Omental fat pad (tissue), 3 donors: ENCODE measurements at regions not wholly inside any gene's neighbourhood (a gene's known extent, or its start where the extent isn't known, plus 50 kb on each side); places are given as distances from the start of the nearest gene placed in this dataset.

ENCODE experiments used
- ATAC-seq: fragments of 150-250 bp; one replicate; pipeline ENCODE4 v1.9.1; 2016; ENCODE audit warnings: mild to moderate bottlenecking, moderate library complexity; ENCODE audit not compliant: low FRiP score
- DNase-seq: peaks from one replicate; pipeline ENCODE4 v3.0.0-alpha.2; 2019; ENCODE audit warnings: low spot score
- CTCF ChIP-seq, 3 donors: fragments of 450-650 bp; IDR thresholded peaks; one replicate each; pipeline ENCODE4 v1.5.1; 2016 to 2017; ENCODE audit warnings: antibody characterized with exemption in 3 of 3, mild to moderate bottlenecking in 3 of 3, moderate library complexity in 2 of 3

- no peak for TF ChIP-seq CTCF (IDR thresholded peaks at IDR 0.05)
- DNase-seq = no peak
- no peak for ATAC-seq
Observed at GRCh38 chr11:110955776-110956175, 243.5 kb upstream of the ARHGAP20 start.

- DNase-seq = no peak
- ATAC-seq = no peak
- no peak for TF ChIP-seq CTCF (IDR thresholded peaks at IDR 0.05)
Observed at GRCh38 chr11:110951950-110952503, 239.8 kb upstream of the ARHGAP20 start.

DNA sequence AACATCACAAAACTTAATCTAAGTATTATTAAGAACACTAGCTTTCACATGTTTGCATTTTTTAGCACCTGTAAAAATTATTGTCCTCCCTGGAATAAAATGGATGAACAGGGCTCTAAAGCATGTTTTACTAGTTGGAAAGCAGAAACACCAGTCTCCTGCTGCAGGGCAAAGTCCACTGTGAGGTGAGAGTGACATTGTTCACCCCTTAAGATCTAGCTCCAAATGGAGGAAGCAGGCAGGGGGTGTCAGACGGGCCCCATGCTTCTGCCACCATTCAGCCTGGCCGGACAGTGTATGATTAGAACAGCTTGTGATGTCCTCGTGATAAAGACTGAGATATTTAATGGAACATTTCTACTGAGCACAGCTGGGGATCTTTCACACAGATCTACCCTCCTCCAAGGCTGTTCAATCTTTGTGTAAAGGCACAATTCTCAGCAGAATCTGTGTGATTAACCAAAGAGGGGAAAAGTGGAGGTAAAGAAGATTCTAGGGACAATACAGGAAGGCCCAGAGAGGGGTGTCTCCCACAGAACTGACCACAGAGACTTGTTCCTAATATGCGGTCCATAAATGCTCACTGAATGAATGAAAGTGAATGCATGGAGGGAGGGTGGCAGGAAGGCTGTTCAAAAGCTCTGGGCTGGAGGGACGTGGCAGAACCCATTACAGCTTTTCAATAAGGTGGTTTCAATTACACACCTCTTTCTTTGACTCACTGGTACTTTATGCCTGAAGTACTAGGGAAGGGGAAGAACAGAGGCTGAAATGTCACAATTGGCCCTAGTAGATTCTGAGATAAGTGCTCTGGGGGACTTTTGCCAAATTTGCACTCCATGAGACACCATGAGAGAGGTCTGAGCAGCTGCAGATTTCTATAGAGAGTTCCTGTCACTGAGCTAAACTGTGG lies 239.1 kb upstream of the ARHGAP20 start:
- TF ChIP-seq CTCF (IDR thresholded peaks at IDR 0.05) = no peak
- no peak for DNase-seq
- ATAC-seq = no peak

- peak; percentile 32 for ATAC-seq
- DNase-seq = no peak
- no peak for TF ChIP-seq CTCF (IDR thresholded peaks at IDR 0.05)
Observed at GRCh38 chr11:110948112-110948511, 235.9 kb upstream of the ARHGAP20 start.

DNA sequence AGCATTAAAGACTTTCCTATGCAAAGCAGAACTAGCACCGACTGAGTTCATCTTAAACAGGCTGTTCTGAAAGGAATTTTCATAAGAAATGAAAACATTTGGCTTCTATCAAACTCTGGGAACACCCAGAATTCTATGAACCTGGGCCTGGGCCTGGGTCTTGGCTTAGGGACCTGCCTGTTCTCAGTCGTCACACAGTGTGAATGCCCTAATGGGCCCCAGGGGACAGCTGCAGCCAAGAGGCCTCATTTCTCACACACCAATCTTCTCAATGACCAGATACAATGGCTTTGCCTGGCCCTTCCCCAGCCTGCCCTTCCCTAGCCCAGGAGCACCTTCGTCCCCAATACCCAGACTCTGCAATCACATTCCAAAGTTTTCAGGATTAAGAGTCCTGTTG lies 234.9 kb upstream of the ARHGAP20 start:
- TF ChIP-seq CTCF (IDR thresholded peaks at IDR 0.05) = no peak
- DNase-seq (no peak), ATAC-seq (no peak)

- ATAC-seq (no peak), DNase-seq (no peak)
- no peak for TF ChIP-seq CTCF (IDR thresholded peaks at IDR 0.05)
Observed at GRCh38 chr11:110939471-110939870, 227.2 kb upstream of the ARHGAP20 start.
